UCSD-AML1 (cell line): ENCODE measurements at regions not wholly inside any gene's neighbourhood (a gene's known extent, or its start where the extent isn't known, plus 50 kb on each side); places are given as distances from the start of the nearest gene placed in this dataset.
A peak's percentile ranks its signal among the peaks of the same experiment; 100 is the strongest.

Experiments
- DNase-seq: peaks from one replicate; lab custom pipeline; 2025; ENCODE audit not compliant: unreplicated experiment; lab: John Stamatoyannopoulos, UW

DNA sequence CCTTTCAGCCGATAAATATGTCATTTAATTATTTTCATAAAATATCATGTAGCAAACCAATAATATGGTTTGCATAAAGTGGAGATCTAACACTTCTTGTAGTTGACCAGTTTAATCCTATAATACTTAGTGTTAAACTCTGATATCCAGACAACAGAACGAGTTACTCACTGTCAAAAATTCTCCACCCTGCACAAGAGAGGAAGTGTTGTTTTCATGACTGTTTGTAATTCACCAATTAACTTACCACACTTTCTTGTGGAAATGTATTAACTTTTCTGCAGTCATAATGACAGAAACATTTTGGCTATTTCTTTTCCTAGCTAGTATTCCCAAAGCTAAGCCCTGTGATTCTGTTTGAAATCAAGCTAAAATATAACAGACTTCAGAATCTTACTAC, 555.3 kb upstream of the FTMT start:
- no peak for DNase-seq

DNA sequence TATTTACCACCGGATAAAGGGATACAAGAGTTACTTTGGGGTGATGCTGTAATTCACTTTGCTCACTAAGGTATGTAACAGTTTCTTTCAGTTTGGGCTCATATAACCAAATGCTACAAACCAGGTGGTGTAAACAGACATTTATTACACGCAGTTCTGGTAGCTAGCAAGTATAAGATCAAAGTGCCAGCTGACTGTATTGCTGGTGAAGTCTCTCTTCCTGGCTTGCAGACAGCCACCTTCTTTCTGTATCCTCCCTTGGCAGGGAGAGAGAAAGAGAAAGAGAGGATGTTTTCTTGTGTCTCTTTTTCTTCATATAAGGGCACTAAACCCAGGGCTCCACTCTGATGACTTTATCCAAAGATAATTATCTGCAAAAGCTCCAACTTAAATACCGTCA, 552.5 kb upstream of the FTMT start:
- DNase-seq = no peak

GRCh38 chr5:121304838-121305237, 546.8 kb upstream of the FTMT start:
- no peak for DNase-seq

GRCh38 chr5:121313886-121314285, 537.8 kb upstream of the FTMT start:
- no peak for DNase-seq

- DNase-seq = no peak
Observed at GRCh38 chr5:121315786-121316185, 535.9 kb upstream of the FTMT start.

- no peak for DNase-seq
Observed at GRCh38 chr5:121319292-121319691, 532.4 kb upstream of the FTMT start.

- DNase-seq = no peak
Observed at GRCh38 chr5:121325930-121326329, 525.8 kb upstream of the FTMT start.

GRCh38 chr5:121350181-121350930, 501.3 kb upstream of the FTMT start:
- DNase-seq = no peak

DNA sequence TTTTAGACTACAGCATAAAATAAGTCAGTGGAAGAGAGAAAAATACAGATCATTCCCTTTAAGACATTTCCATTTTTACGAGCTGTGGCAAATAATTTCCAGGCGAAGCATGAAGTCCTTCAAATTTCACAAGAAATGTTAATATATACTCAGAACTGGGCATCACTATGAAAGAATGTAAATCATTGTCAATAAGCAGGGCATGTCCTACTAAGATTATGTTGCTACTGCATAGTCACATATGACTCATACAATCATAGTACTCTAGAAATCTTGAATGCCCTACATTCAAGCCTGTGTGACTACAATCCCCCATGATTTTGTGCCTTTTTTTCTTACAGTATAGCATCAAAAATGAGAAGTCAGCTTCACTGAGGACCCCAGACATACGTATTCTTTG, 485.2 kb upstream of the FTMT start:
- no peak for DNase-seq

GRCh38 chr5:121373371-121373770, 478.3 kb upstream of the FTMT start:
- no peak for DNase-seq

DNA sequence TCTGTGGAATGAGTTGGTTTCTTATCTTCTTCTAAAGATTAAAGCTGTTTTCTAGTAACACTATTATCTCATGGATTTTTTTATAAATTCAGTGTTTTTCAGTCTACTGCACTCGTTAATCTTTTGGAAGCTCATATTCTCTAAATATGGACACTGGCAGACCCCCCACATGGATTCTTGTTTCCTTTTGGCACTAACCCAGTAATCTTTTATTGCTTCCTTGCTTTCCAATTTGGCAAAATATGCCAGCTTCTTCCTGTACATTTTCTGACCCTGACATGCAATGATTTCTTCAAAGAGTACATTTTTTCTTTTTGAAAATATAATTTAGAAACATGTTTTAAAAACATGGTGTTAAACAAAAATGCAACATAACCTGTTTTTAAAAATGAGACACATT, 474.2 kb upstream of the FTMT start:
- no peak for DNase-seq

DNA sequence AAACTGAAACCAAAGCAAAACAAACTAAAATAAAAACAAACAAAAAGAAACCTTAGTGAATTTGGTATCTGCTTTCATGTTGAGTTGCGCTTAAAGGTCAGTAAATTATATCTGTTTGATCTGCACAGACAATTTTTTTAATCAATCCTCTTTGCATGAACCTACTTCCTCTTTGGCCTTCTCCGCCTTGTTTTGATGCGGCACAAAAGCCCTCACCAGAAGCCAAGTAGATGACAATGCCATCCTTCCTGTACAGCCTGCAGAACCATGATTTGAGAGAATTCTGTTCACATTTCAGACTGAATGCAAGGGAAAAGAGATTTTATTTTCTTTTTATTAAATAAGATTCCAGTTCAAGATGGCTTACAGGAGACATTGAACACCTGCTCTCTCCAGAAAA, 473.6 kb upstream of the FTMT start:
- no peak for DNase-seq

- DNase-seq = peak; percentile 4
Observed at GRCh38 chr5:121378559-121379359, 472.9 kb upstream of the FTMT start.

- no peak for DNase-seq
Observed at GRCh38 chr5:121380066-121380465, 471.6 kb upstream of the FTMT start.

- DNase-seq = no peak
Observed at GRCh38 chr5:121384359-121384758, 467.3 kb upstream of the FTMT start.

- DNase-seq = no peak
Observed at GRCh38 chr5:121386334-121386733, 465.3 kb upstream of the FTMT start.

DNA sequence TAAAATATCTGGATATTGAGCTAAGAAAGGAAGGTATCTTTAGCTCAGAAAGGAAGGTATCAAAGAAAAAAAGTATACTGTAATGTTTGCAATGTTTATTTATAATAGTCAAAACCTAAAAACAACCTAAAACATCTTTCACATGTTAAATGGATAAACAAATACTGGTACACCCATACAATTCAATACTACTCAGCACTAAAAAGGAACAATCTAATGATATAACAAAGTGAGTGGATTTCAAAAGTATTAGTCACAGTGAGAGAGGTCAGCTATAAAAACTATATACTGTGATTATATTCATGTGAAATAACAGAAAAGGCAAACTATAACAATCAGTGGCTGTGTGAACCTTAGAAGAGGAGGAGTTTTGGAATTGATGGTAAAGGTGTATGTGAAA, 455.0 kb upstream of the FTMT start:
- DNase-seq = no peak

DNA sequence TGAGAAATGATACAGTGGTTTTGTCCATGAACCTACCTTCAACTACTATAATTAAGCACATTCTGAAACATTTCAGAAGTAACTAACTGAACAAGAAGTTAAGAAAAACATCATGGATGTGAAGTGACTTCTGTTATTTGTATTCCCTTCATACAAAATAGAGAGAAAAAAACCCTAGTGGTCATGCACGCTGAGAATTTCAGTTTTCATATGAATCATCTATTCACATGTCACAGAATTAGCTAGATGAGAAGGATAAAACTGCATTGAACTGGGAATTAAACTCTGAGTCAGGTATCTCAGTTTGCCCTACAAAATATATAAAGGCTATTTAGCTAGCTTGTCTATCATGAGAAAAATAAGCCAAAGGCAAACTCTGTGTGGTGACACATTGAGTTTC, 451.8 kb upstream of the FTMT start:
- no peak for DNase-seq

GRCh38 chr5:121408778-121409177, 442.9 kb upstream of the FTMT start:
- peak; percentile 4 for DNase-seq

- peak; percentile 0 for DNase-seq
Observed at GRCh38 chr5:121415270-121415669, 436.4 kb upstream of the FTMT start.

DNA sequence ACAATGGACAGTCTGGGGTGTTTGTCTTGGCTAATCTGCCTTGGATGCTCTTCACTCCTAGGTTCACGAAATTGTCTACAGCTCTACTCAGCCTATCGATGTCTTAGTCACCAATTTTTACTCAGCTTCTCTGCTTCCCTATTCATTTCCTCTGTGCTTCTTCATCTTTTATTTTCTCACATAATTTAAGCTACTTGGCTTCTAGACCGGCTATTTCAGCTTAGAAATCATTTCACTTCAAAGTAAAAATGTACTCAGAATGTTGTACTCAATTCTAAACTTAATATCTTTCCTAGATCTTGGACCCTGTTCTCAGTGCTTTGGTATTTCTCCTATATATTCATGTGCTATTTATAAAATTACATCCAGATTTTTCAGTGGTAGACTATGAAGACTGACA, 430.0 kb upstream of the FTMT start:
- no peak for DNase-seq

DNA sequence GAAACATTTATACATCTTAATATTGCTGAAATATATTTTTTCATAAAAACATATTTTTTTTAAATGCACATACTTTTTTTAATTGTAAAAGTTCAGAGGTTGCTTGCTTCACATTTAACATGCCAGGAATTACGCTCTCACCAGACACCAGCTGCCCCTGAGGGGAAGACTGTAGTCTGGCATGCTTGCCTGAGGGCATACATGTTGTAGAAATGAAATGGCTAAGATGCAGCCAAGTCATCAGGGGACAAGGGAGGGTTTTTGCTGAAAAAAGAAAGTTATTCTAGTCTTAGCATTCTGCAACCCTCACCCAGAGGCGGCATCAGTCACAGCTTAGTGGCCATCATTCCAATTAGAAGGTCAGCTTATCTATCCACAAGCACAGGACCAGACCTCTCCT, 426.7 kb upstream of the FTMT start:
- DNase-seq = peak; percentile 0

GRCh38 chr5:121426153-121426552, 425.5 kb upstream of the FTMT start:
- peak; percentile 4 for DNase-seq
